ENCODE measurements at regions not wholly inside any gene's neighbourhood (a gene's known extent, or its start where the extent isn't known, plus 50 kb on each side); places are given as distances from the start of the nearest gene placed in this dataset.

GRCh38 chr1:25065321-25065721, 135.2 kb upstream of the RUNX3 start:
- Histone ChIP-seq H3K27ac (no peak overlapping the region), H3K27me3 (no peaks in the 10 kb centered on the region), H4K20me1 (no peaks in the 10 kb centered on the region), H3K9ac (no peak overlapping the region), H3K4me2 (no peak overlapping the region), H3K4me1 (peaks cover 19% of the 10 kb centered on the region), H3K36me3 (no peaks in the 10 kb centered on the region), H3K4me3 (no peak overlapping the region), H3K9me3 (no peaks in the 10 kb centered on the region)
- no peak for TF ChIP-seq Cebpa-rat (IDR thresholded peaks at IDR 0.05)

- no peak overlapping the region for H3K4me3 ChIP-seq
- H3K9me3 ChIP-seq, result no peaks in the 10 kb centered on the region
- no peaks in the 10 kb centered on the region for H3K27me3 ChIP-seq
- H3K4me2 ChIP-seq, result no peak overlapping the region
- peaks cover 19% of the 10 kb centered on the region for H3K4me1 ChIP-seq
- no peak for TF ChIP-seq Cebpa-rat (IDR thresholded peaks at IDR 0.05)
- no peak overlapping the region for H3K27ac ChIP-seq
- no peaks in the 10 kb centered on the region for H3K36me3 ChIP-seq
- no peak overlapping the region for H3K9ac ChIP-seq
- H4K20me1 ChIP-seq, result no peaks in the 10 kb centered on the region
Measured at GRCh38 chr1:25064465-25065240, 134.6 kb upstream of the RUNX3 start.

- Histone ChIP-seq H3K27me3 (no peaks in the 10 kb centered on the region), H3K9ac (no peak overlapping the region), H3K36me3 (no peaks in the 10 kb centered on the region), H3K4me1 (peaks cover 19% of the 10 kb centered on the region), H3K27ac (no peak overlapping the region), H4K20me1 (no peaks in the 10 kb centered on the region), H3K9me3 (no peaks in the 10 kb centered on the region), H3K4me2 (no peak overlapping the region), H3K4me3 (no peak overlapping the region)
- no peak for TF ChIP-seq Cebpa-rat (IDR thresholded peaks at IDR 0.05)
Measured at GRCh38 chr1:25063591-25064416, 133.7 kb upstream of the RUNX3 start.

GRCh38 chr1:25062621-25063255, 132.7 kb upstream of the RUNX3 start:
- H3K36me3 ChIP-seq, result no peaks in the 10 kb centered on the region
- H3K4me3 ChIP-seq, result no peak overlapping the region
- peaks cover 18% of the 10 kb centered on the region for H3K4me1 ChIP-seq
- no peaks in the 10 kb centered on the region for H4K20me1 ChIP-seq
- H3K27me3 ChIP-seq, result no peaks in the 10 kb centered on the region
- peak overlapping the region; percentile 28; the same call in 1 of the 2 replicates for H3K4me2 ChIP-seq
- TF ChIP-seq Cebpa-rat (IDR thresholded peaks at IDR 0.05), result no peak
- H3K27ac ChIP-seq, result no peak overlapping the region
- H3K9me3 ChIP-seq, result no peaks in the 10 kb centered on the region
- H3K9ac ChIP-seq, result no peak overlapping the region

- no peaks in the 10 kb centered on the region for H4K20me1 ChIP-seq
- H3K27me3 ChIP-seq, result no peaks in the 10 kb centered on the region
- no peak overlapping the region for H3K27ac ChIP-seq
- TF ChIP-seq Cebpa-rat (IDR thresholded peaks at IDR 0.05), result no peak
- H3K4me2 ChIP-seq, result no peak overlapping the region
- no peaks in the 10 kb centered on the region for H3K36me3 ChIP-seq
- H3K4me1 ChIP-seq, result peaks cover 9% of the 10 kb centered on the region
- H3K4me3 ChIP-seq, result no peak overlapping the region
- no peak overlapping the region for H3K9ac ChIP-seq
- H3K9me3 ChIP-seq, result no peaks in the 10 kb centered on the region
Measured at GRCh38 chr1:25061261-25061995, 131.4 kb upstream of the RUNX3 start.

- no peak overlapping the region for H3K4me2 ChIP-seq
- peaks cover 6% of the 10 kb centered on the region for H3K4me1 ChIP-seq
- H3K9ac ChIP-seq, result no peak overlapping the region
- no peak overlapping the region for H3K27ac ChIP-seq
- no peak for TF ChIP-seq Cebpa-rat (IDR thresholded peaks at IDR 0.05)
- H3K4me3 ChIP-seq, result no peak overlapping the region
- H3K9me3 ChIP-seq, result no peaks in the 10 kb centered on the region
- no peaks in the 10 kb centered on the region for H3K27me3 ChIP-seq
- H4K20me1 ChIP-seq, result no peaks in the 10 kb centered on the region
- H3K36me3 ChIP-seq, result no peaks in the 10 kb centered on the region
Measured at GRCh38 chr1:25057188-25057587, 127.1 kb upstream of the RUNX3 start.

- Histone ChIP-seq H3K9ac (no peak overlapping the region), H3K4me3 (no peak overlapping the region), H3K9me3 (no peaks in the 10 kb centered on the region), H3K4me1 (peaks cover 6% of the 10 kb centered on the region), H3K27me3 (no peaks in the 10 kb centered on the region), H3K4me2 (no peak overlapping the region), H3K36me3 (no peaks in the 10 kb centered on the region), H4K20me1 (no peaks in the 10 kb centered on the region), H3K27ac (no peak overlapping the region)
- TF ChIP-seq Cebpa-rat (IDR thresholded peaks at IDR 0.05), result no peak
Measured at GRCh38 chr1:25056536-25056935, 126.5 kb upstream of the RUNX3 start.

- Histone ChIP-seq H3K27me3 (no peaks in the 10 kb centered on the region; the same call in 1 of the 2 replicates), H3K9me3 (no peaks in the 10 kb centered on the region), H3K36me3 (no peaks in the 10 kb centered on the region), H3K4me3 (no peak overlapping the region), H3K9ac (no peak overlapping the region), H3K4me2 (no peak overlapping the region), H3K4me1 (peaks cover 6% of the 10 kb centered on the region), H4K20me1 (no peaks in the 10 kb centered on the region), H3K27ac (no peak overlapping the region)
- no peak for TF ChIP-seq Cebpa-rat (IDR thresholded peaks at IDR 0.05)
Measured at GRCh38 chr1:25055961-25056360, 125.9 kb upstream of the RUNX3 start.

- Histone ChIP-seq H3K4me3 (no peak overlapping the region), H3K4me1 (peaks cover 6% of the 10 kb centered on the region), H3K4me2 (no peak overlapping the region), H3K36me3 (no peaks in the 10 kb centered on the region), H3K27me3 (no peaks in the 10 kb centered on the region; the same call in 1 of the 2 replicates), H4K20me1 (no peaks in the 10 kb centered on the region), H3K27ac (no peak overlapping the region), H3K9me3 (no peaks in the 10 kb centered on the region), H3K9ac (no peak overlapping the region)
- TF ChIP-seq Cebpa-rat (IDR thresholded peaks at IDR 0.05), result no peak
Measured at GRCh38 chr1:25055324-25055780, 125.3 kb upstream of the RUNX3 start.

All from BLaER1 (cell line).